Immature natural killer cell (primary cell): ENCODE measurements at regions not wholly inside any gene's neighbourhood (a gene's known extent, or its start where the extent isn't known, plus 50 kb on each side); places are given as distances from the start of the nearest gene placed in this dataset.

Experiments
- DNase-seq, 3 donors: peaks; one replicate each; pipeline ENCODE4 v3.0.0; 2022; ENCODE audit warnings: mixed read lengths in 1 of 3
- H3K27ac Mint-ChIP-seq, 6 donors: one replicate each; pipeline ENCODE4 v1.8.0; 2020; ENCODE audit warnings: mixed read lengths in 6 of 6, mild to moderate bottlenecking in 5 of 6, inconsistent platforms in 4 of 6, moderate library complexity in 3 of 6
- H3K27me3 Mint-ChIP-seq, 3 donors: one replicate each; pipeline ENCODE4 v1.8.0; 2020 to 2021; ENCODE audit warnings: low read depth in 3 of 3, mild to moderate bottlenecking in 3 of 3, mixed read lengths in 3 of 3, moderate library complexity in 3 of 3, inconsistent platforms in 1 of 3
- H3K36me3 Mint-ChIP-seq, 3 donors: one replicate each; pipeline ENCODE4 v1.8.0; 2020; ENCODE audit warnings: mixed read lengths in 3 of 3, inconsistent platforms in 2 of 3, mild to moderate bottlenecking in 2 of 3
- H3K4me1 Mint-ChIP-seq, 2 donors: one replicate each; pipeline ENCODE4 v1.8.0; 2020; ENCODE audit warnings: inconsistent platforms in 2 of 2, mild to moderate bottlenecking in 2 of 2, mixed read lengths in 2 of 2, moderate library complexity in 1 of 2
- H3K4me3 Mint-ChIP-seq, 5 donors: one replicate each; pipeline ENCODE4 v1.8.0; 2020; ENCODE audit warnings: mild to moderate bottlenecking in 5 of 5, mixed read lengths in 5 of 5, inconsistent platforms in 3 of 5, moderate library complexity in 3 of 5
- H3K9me3 Mint-ChIP-seq, 6 donors: one replicate each; pipeline ENCODE4 v1.8.0; 2020; ENCODE audit warnings: mild to moderate bottlenecking in 6 of 6, mixed read lengths in 6 of 6, inconsistent platforms in 4 of 6, moderate library complexity in 3 of 6

- Mint-ChIP-seq H3K9me3 (peaks cover 9 to 37% (median 23%) of the 10 kb centered on the region in 6 donors), H3K4me1 (no peaks in the 10 kb centered on the region), H3K27ac (no peak overlapping the region), H3K36me3 (no peaks in the 10 kb centered on the region), H3K4me3 (no peak overlapping the region), H3K27me3 (peaks cover 0 to 2% (median 0%) of the 10 kb centered on the region in 3 donors)
- no peak for DNase-seq
These were observed 601.7 kb downstream of the CBLN2 start for GRCh38 chr18:71942433-71942832.

GRCh38 chr18:71939483-71939882, 604.7 kb downstream of the CBLN2 start:
- Mint-ChIP-seq H3K4me1 (no peaks in the 10 kb centered on the region), H3K27ac (no peak overlapping the region), H3K36me3 (no peaks in the 10 kb centered on the region), H3K27me3 (no peaks in the 10 kb centered on the region), H3K9me3 (peaks cover 4 to 36% (median 21%) of the 10 kb centered on the region in 6 donors), H3K4me3 (no peak overlapping the region)
- no peak for DNase-seq

DNA sequence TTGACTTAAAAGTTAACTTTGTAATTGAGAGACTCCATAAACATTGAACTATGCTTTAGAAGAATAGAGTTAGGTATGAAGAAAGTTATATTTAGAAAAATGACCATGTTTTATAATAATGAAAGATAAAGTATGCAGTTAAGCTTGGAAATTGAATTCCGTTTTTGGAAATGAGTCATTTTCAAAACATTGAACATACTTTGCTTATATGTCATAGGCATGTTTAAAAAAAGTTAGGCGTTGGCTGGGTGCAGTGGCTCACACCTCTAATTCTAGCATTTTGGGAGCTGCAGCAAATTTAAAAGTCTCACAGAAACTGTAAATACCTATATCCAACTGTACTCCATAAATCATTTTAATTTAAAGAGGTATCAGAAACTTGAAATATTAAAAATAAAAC, 607.4 kb downstream of the CBLN2 start:
- H3K27me3 Mint-ChIP-seq = no peaks in the 10 kb centered on the region
- H3K4me3 Mint-ChIP-seq = no peak overlapping the region
- H3K4me1 Mint-ChIP-seq = no peaks in the 10 kb centered on the region
- peaks cover 0 to 21% (median 17%) of the 10 kb centered on the region in 6 donors for H3K9me3 Mint-ChIP-seq
- no peaks in the 10 kb centered on the region for H3K36me3 Mint-ChIP-seq
- no peak overlapping the region for H3K27ac Mint-ChIP-seq
- DNase-seq = no peak

GRCh38 chr18:71919211-71919610, 624.9 kb downstream of the CBLN2 start:
- DNase-seq = no peak

GRCh38 chr18:71913641-71914040, 630.5 kb downstream of the CBLN2 start:
- no peak for DNase-seq
- Mint-ChIP-seq H3K4me1 (no peaks in the 10 kb centered on the region), H3K27me3 (peaks cover 0 to 2% (median 2%) of the 10 kb centered on the region in 3 donors), H3K9me3 (peaks cover 3 to 33% (median 21%) of the 10 kb centered on the region in 6 donors), H3K4me3 (no peak overlapping the region), H3K36me3 (no peaks in the 10 kb centered on the region), H3K27ac (no peak overlapping the region)

More at GRCh38 chr18:71919211-71919610, 624.9 kb downstream of the CBLN2 start:
- H3K36me3 Mint-ChIP-seq = no peaks in the 10 kb centered on the region
- H3K9me3 Mint-ChIP-seq = peaks cover 10 to 65% (median 42%) of the 10 kb centered on the region in 6 donors
- no peaks in the 10 kb centered on the region for H3K4me1 Mint-ChIP-seq
- no peak overlapping the region for H3K27ac Mint-ChIP-seq
- H3K4me3 Mint-ChIP-seq = no peak overlapping the region
- H3K27me3 Mint-ChIP-seq = peaks cover 0 to 1% (median 0%) of the 10 kb centered on the region in 3 donors

DNA sequence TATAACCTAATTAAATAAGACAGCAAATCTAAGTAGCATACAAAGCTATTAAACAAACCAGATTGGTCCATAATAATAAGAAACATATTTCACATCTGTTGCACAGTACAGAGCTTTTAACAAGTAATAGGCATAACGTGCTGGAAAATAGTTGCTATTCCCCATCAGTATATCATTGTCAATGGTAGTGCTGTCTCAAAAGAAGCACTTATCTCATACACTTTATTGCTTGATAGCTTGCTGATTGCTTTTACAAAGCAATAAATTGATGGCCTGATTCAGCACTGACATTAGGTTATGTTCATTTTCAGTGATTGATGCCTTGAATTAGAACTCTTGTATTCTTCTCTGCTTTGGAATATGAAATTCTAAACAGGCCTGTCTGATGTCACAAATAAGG, 641.7 kb downstream of the CBLN2 start:
- Mint-ChIP-seq H3K27me3 (peaks cover 0 to 3% (median 0%) of the 10 kb centered on the region in 3 donors), H3K27ac (no peak overlapping the region)

GRCh38 chr18:71899707-71900472, 644.3 kb downstream of the CBLN2 start:
- peaks cover 0 to 1% (median 0%) of the 10 kb centered on the region in 3 donors for H3K27me3 Mint-ChIP-seq
- H3K9me3 Mint-ChIP-seq = peaks cover 7 to 44% (median 15%) of the 10 kb centered on the region in 6 donors
- no peak overlapping the region for H3K4me3 Mint-ChIP-seq
- no peaks in the 10 kb centered on the region for H3K4me1 Mint-ChIP-seq
- no peak overlapping the region for H3K27ac Mint-ChIP-seq
- H3K36me3 Mint-ChIP-seq = no peaks in the 10 kb centered on the region
- no peak for DNase-seq

More for the DNA sequence above, 641.7 kb downstream of the CBLN2 start:
- DNase-seq = no peak
- no peaks in the 10 kb centered on the region for H3K36me3 Mint-ChIP-seq
- H3K4me1 Mint-ChIP-seq = no peaks in the 10 kb centered on the region
- peaks cover 2 to 32% (median 11%) of the 10 kb centered on the region in 6 donors for H3K9me3 Mint-ChIP-seq
- H3K4me3 Mint-ChIP-seq = no peak overlapping the region

GRCh38 chr18:71899183-71899582, 645.0 kb downstream of the CBLN2 start:
- no peak overlapping the region for H3K4me3 Mint-ChIP-seq
- no peaks in the 10 kb centered on the region for H3K4me1 Mint-ChIP-seq
- peaks cover 7 to 47% (median 16%) of the 10 kb centered on the region in 6 donors for H3K9me3 Mint-ChIP-seq
- no peak for DNase-seq
- no peaks in the 10 kb centered on the region for H3K36me3 Mint-ChIP-seq
- no peak overlapping the region for H3K27ac Mint-ChIP-seq
- peaks cover 0 to 1% (median 0%) of the 10 kb centered on the region in 3 donors for H3K27me3 Mint-ChIP-seq

GRCh38 chr18:71887509-71887908, 656.6 kb downstream of the CBLN2 start:
- DNase-seq = no peak
- Mint-ChIP-seq H3K4me1 (no peaks in the 10 kb centered on the region), H3K27ac (no peak overlapping the region), H3K9me3 (peaks cover 9 to 33% (median 18%) of the 10 kb centered on the region in 6 donors), H3K36me3 (no peaks in the 10 kb centered on the region), H3K27me3 (no peaks in the 10 kb centered on the region), H3K4me3 (no peak overlapping the region)

GRCh38 chr18:71878226-71878625, 665.9 kb downstream of the CBLN2 start:
- H3K36me3 Mint-ChIP-seq = no peaks in the 10 kb centered on the region
- no peak overlapping the region for H3K4me3 Mint-ChIP-seq
- H3K27me3 Mint-ChIP-seq = peaks cover 0 to 3% (median 0%) of the 10 kb centered on the region in 3 donors
- DNase-seq = no peak
- H3K27ac Mint-ChIP-seq = no peak overlapping the region
- peaks cover 5 to 48% (median 21%) of the 10 kb centered on the region in 6 donors for H3K9me3 Mint-ChIP-seq
- no peaks in the 10 kb centered on the region for H3K4me1 Mint-ChIP-seq

DNA sequence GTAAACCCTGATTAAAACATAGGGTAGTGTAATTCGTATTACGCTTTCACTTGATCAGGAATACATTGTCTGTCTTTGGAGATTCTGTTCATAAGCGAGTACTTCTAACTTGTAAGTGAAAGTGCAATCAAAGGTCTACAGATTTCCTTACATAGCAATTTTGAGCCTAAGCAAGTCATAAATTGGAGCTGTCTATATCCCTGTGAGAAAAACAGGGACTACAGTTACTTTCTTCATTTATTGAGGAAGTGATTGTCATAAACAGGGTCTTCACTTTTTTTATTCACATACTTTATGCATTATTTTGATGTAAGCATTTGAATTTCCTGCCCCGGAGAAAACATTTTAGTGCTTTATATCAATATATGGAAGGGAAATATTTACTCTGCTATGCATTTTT, 670.4 kb downstream of the CBLN2 start:
- Mint-ChIP-seq H3K27me3 (peaks cover 0 to 1% (median 0%) of the 10 kb centered on the region in 3 donors), H3K4me1 (no peaks in the 10 kb centered on the region), H3K4me3 (no peak overlapping the region), H3K9me3 (peaks cover 1 to 50% (median 22%) of the 10 kb centered on the region in 6 donors), H3K36me3 (no peaks in the 10 kb centered on the region), H3K27ac (no peak overlapping the region)
- DNase-seq = no peak

DNA sequence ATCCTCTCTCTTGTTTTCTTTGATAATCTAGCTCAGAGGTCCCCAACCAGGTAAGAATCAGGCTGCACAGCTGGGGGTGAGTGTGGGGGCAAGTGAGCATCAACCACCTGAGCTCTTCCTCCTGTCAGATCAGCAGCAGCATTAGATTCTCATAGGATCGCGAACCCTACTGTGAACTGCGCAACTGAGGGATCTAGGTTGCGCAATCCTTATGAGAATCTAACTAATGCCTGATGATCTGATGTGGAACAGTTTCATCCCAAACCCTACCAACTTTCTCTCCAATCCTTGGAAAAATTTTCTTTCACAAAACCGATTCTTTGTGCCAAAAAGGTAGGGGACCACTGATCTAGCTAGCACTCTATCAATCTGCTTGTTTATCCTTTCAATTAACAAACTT, 678.3 kb downstream of the CBLN2 start:
- no peak overlapping the region for H3K4me3 Mint-ChIP-seq
- peaks cover 0 to 2% (median 0%) of the 10 kb centered on the region in 3 donors for H3K27me3 Mint-ChIP-seq
- no peak overlapping the region for H3K27ac Mint-ChIP-seq
- no peak for DNase-seq
- no peaks in the 10 kb centered on the region for H3K36me3 Mint-ChIP-seq
- H3K4me1 Mint-ChIP-seq = no peaks in the 10 kb centered on the region
- peaks cover 11 to 58% (median 25%) of the 10 kb centered on the region in 6 donors for H3K9me3 Mint-ChIP-seq

DNA sequence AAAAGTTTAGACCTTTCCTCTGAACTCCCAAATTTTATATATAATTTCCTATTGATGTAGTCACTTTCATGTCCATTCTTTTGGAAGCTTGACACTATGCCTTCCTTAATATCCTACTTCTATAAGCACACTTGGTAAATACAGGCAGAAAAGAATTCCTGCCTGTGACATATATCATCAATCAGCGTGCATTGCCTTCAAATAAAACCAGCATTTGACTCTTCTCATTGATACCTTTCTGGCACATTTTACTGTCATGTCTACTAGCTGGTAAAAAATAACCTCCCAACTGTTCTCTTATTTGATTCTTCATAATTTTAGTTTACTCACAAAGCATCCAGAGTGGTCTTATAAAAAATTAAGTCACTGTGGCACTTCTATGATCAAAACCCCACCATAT, 693.5 kb downstream of the CBLN2 start:
- Mint-ChIP-seq H3K9me3 (peaks cover 17 to 54% (median 37%) of the 10 kb centered on the region in 6 donors), H3K36me3 (peaks cover 0 to 6% (median 0%) of the 10 kb centered on the region in 3 donors), H3K4me1 (no peaks in the 10 kb centered on the region), H3K27ac (no peak overlapping the region), H3K27me3 (peaks cover 0 to 1% (median 0%) of the 10 kb centered on the region in 3 donors), H3K4me3 (no peak overlapping the region)
- DNase-seq = no peak

DNA sequence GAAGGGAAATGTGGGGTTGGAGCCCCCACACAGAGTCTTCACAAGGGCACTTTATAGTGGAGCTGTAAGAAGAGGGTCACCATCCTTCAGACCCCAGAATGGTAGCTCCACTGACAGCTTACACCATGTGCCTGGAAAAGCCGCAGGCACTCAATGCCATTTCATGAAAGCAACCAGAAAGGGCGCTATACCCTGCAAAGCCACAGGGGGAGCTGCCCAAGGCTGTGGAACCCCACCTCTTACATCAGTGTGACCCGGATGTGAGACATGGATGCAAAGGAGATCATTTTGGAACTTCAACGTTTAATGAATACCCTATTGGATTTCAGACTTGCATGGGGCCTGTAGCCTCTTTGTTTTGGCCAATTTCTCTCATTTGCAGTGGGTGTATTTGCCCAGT, 694.7 kb downstream of the CBLN2 start:
- peaks cover 0 to 6% (median 0%) of the 10 kb centered on the region in 3 donors for H3K36me3 Mint-ChIP-seq
- H3K9me3 Mint-ChIP-seq = peaks cover 17 to 54% (median 38%) of the 10 kb centered on the region in 6 donors
- peaks cover 0 to 1% (median 0%) of the 10 kb centered on the region in 3 donors for H3K27me3 Mint-ChIP-seq
- no peaks in the 10 kb centered on the region for H3K4me1 Mint-ChIP-seq
- no peak overlapping the region for H3K4me3 Mint-ChIP-seq
- DNase-seq = no peak
- no peak overlapping the region for H3K27ac Mint-ChIP-seq
